ENCODE measurements at regions not wholly inside any gene's neighbourhood (a gene's known extent, or its start where the extent isn't known, plus 50 kb on each side); places are given as distances from the start of the nearest gene placed in this dataset.

GRCh38 chr2:146241023-146241422 lies 1603.8 kb upstream of the ACVR2A start:
- Histone ChIP-seq H3K27me3 (ENCODE audit: insufficient read depth, poor library complexity, severe bottlenecking) (no peaks in the 10 kb centered on the region), H3K4me3 (ENCODE audit: severe bottlenecking) (no peak overlapping the region), H3K4me1 (ENCODE audit: insufficient read depth, poor library complexity, severe bottlenecking) (no peaks in the 10 kb centered on the region), H3K27ac (ENCODE audit: poor library complexity, severe bottlenecking) (no peak overlapping the region), H3K9me3 (ENCODE audit: severe bottlenecking) (no peaks in the 10 kb centered on the region), H3K36me3 (ENCODE audit: low read depth) (no peaks in the 10 kb centered on the region)
- no peak for TF ChIP-seq CTCF (IDR thresholded peaks at IDR 0.05; ENCODE audit: poor library complexity, severe bottlenecking)
- DNase-seq (ENCODE audit: low spot score): no peak
- no peak for ATAC-seq (ENCODE audit: low read depth)

- no peak overlapping the region for H3K27ac ChIP-seq (ENCODE audit: poor library complexity, severe bottlenecking)
- ATAC-seq (ENCODE audit: low read depth) (no peak), DNase-seq (ENCODE audit: low spot score) (no peak)
- H3K4me1 ChIP-seq (ENCODE audit: insufficient read depth, poor library complexity, severe bottlenecking): no peaks in the 10 kb centered on the region
- no peaks in the 10 kb centered on the region for H3K36me3 ChIP-seq (ENCODE audit: low read depth)
- H3K27me3 ChIP-seq (ENCODE audit: insufficient read depth, poor library complexity, severe bottlenecking): no peaks in the 10 kb centered on the region
- no peak overlapping the region for H3K4me3 ChIP-seq (ENCODE audit: severe bottlenecking)
- no peaks in the 10 kb centered on the region for H3K9me3 ChIP-seq (ENCODE audit: severe bottlenecking)
- no peak for TF ChIP-seq CTCF (IDR thresholded peaks at IDR 0.05; ENCODE audit: poor library complexity, severe bottlenecking)
These were observed 1604.4 kb upstream of the ACVR2A start for GRCh38 chr2:146240391-146240790.

- H3K36me3 ChIP-seq (ENCODE audit: low read depth): no peaks in the 10 kb centered on the region
- no peak overlapping the region for H3K27ac ChIP-seq (ENCODE audit: poor library complexity, severe bottlenecking)
- H3K9me3 ChIP-seq (ENCODE audit: severe bottlenecking): no peaks in the 10 kb centered on the region
- H3K4me1 ChIP-seq (ENCODE audit: insufficient read depth, poor library complexity, severe bottlenecking): no peaks in the 10 kb centered on the region
- DNase-seq (ENCODE audit: low spot score): no peak
- no peak for ATAC-seq (ENCODE audit: low read depth)
- H3K27me3 ChIP-seq (ENCODE audit: insufficient read depth, poor library complexity, severe bottlenecking): no peaks in the 10 kb centered on the region
- TF ChIP-seq CTCF (IDR thresholded peaks at IDR 0.05; ENCODE audit: poor library complexity, severe bottlenecking): no peak
- no peak overlapping the region for H3K4me3 ChIP-seq (ENCODE audit: severe bottlenecking)
These were observed 1605.3 kb upstream of the ACVR2A start for GRCh38 chr2:146239392-146240135.

GRCh38 chr2:146238254-146238966 lies 1606.4 kb upstream of the ACVR2A start:
- Histone ChIP-seq H3K4me1 (ENCODE audit: insufficient read depth, poor library complexity, severe bottlenecking) (no peaks in the 10 kb centered on the region), H3K36me3 (ENCODE audit: low read depth) (no peaks in the 10 kb centered on the region), H3K27me3 (ENCODE audit: insufficient read depth, poor library complexity, severe bottlenecking) (no peaks in the 10 kb centered on the region), H3K27ac (ENCODE audit: poor library complexity, severe bottlenecking) (no peak overlapping the region), H3K4me3 (ENCODE audit: severe bottlenecking) (no peak overlapping the region), H3K9me3 (ENCODE audit: severe bottlenecking) (no peaks in the 10 kb centered on the region)
- ATAC-seq (ENCODE audit: low read depth) (no peak), DNase-seq (ENCODE audit: low spot score) (no peak)
- TF ChIP-seq CTCF (IDR thresholded peaks at IDR 0.05; ENCODE audit: poor library complexity, severe bottlenecking): no peak

DNA sequence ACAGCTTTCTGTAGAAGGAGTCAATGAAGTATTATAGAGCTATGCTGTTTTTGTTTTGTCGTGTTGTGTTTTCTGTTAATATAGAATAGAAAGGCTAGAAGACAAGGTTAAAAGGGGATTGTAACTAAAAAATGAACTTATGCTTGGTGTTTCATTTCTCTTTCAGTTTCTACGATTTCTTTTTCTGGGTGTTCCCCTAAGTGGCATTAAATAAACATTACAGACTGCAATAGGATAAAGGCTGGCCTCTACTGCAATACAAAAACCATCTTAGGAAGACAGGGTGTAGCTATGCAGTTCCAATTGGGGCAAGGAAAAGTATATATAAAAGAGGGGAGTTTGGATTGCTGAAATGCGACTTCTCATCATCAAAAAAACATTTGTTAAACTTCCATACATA lies 1609.7 kb upstream of the ACVR2A start:
- no peak for TF ChIP-seq CTCF (IDR thresholded peaks at IDR 0.05; ENCODE audit: poor library complexity, severe bottlenecking)
- H3K36me3 ChIP-seq (ENCODE audit: low read depth): no peaks in the 10 kb centered on the region
- no peak for ATAC-seq (ENCODE audit: low read depth)

More for the DNA sequence above, 1609.7 kb upstream of the ACVR2A start:
- no peak overlapping the region for H3K27ac ChIP-seq (ENCODE audit: poor library complexity, severe bottlenecking)
- DNase-seq (ENCODE audit: low spot score): no peak
- no peaks in the 10 kb centered on the region for H3K4me1 ChIP-seq (ENCODE audit: insufficient read depth, poor library complexity, severe bottlenecking)
- no peak overlapping the region for H3K4me3 ChIP-seq (ENCODE audit: severe bottlenecking)
- no peaks in the 10 kb centered on the region for H3K27me3 ChIP-seq (ENCODE audit: insufficient read depth, poor library complexity, severe bottlenecking)
- H3K9me3 ChIP-seq (ENCODE audit: severe bottlenecking): no peaks in the 10 kb centered on the region

All from RWPE2 (cell line).